Neural cell (in vitro differentiated cells): ENCODE measurements at regions not wholly inside any gene's neighbourhood (a gene's known extent, or its start where the extent isn't known, plus 50 kb on each side); places are given as distances from the start of the nearest gene placed in this dataset.

Experiments used
- H2AFZ ChIP-seq: fragments of 200-600, 300-800 bp; sonication (generic), shearing (Covaris generic); 2 replicates; pipeline ENCODE4 v1.6.0; 2014; ENCODE audit warnings: low read depth, mild to moderate bottlenecking, antibody characterized with exemption, low read length, moderate library complexity
- H3F3A ChIP-seq: fragments of 200-600 bp; shearing (Covaris generic); 2 replicates; pipeline ENCODE4 v1.6.1; 2016; ENCODE audit warnings: mild to moderate bottlenecking, moderate library complexity, mixed read lengths, antibody characterized with exemption, low read length; ENCODE audit not compliant: insufficient read depth, poor library complexity, severe bottlenecking
- H3K27ac ChIP-seq: fragments of 200-600, 300-800 bp; sonication (generic), shearing (Covaris generic); 2 replicates; pipeline ENCODE4 v1.5.1; 2014; ENCODE audit warnings: mild to moderate bottlenecking, low read length, moderate library complexity
- H3K27me3 ChIP-seq: fragments of 300-800, 200-600 bp; sonication (generic), shearing (Covaris generic); 2 replicates; pipeline ENCODE4 v1.6.0; 2014; ENCODE audit warnings: mild to moderate bottlenecking, low read depth, low read length, moderate library complexity; ENCODE audit not compliant: insufficient read depth
- H3K36me3 ChIP-seq: fragments of 300-800, 200-600 bp; sonication (generic), shearing (Covaris generic); 2 replicates; pipeline ENCODE4 v1.5.1; 2014; ENCODE audit warnings: mild to moderate bottlenecking, antibody characterized with exemption, low read length, moderate library complexity; ENCODE audit not compliant: insufficient read depth
- H3K4me2 ChIP-seq: fragments of 300-800, 200-600 bp; sonication (generic), shearing (Covaris generic); 2 replicates; pipeline ENCODE4 v1.6.0; 2014; ENCODE audit warnings: mild to moderate bottlenecking, low read length
- H3K4me3 ChIP-seq: fragments of 300-800, 200-600 bp; sonication (generic), shearing (Covaris generic); 2 replicates; pipeline ENCODE4 v1.5.1; 2014; ENCODE audit warnings: mild to moderate bottlenecking, low read length, moderate library complexity
- H3K79me2 ChIP-seq: fragments of 200-600 bp; shearing (Covaris generic); replicated peaks from 2 replicates; pipeline ENCODE4 v1.6.0; 2014; ENCODE audit warnings: mild to moderate bottlenecking, low read length, moderate library complexity; ENCODE audit not compliant: insufficient read depth
- H3K9ac ChIP-seq: fragments of 300-800, 200-600 bp; sonication (generic), shearing (Covaris generic); 2 replicates; pipeline ENCODE4 v1.6.1; 2016; ENCODE audit warnings: mild to moderate bottlenecking, low read length, mixed read lengths
- H3K9me2 ChIP-seq: fragments of 200-600 bp; shearing (Covaris generic); 2 replicates; pipeline ENCODE4 v1.6.1; 2016; ENCODE audit warnings: mild to moderate bottlenecking, low read length, mixed read lengths; ENCODE audit not compliant: insufficient read depth
- H3K9me3 ChIP-seq: fragments of 200-600, 300-800 bp; sonication (generic), shearing (Covaris generic); 2 replicates; pipeline ENCODE4 v1.6.1; 2016; ENCODE audit warnings: mild to moderate bottlenecking, mixed run types, low read length, moderate library complexity, mixed read lengths
- H4K20me1 ChIP-seq: fragments of 200-600 bp; shearing (Covaris generic); 2 replicates; pipeline ENCODE4 v1.6.1; 2016; ENCODE audit warnings: mild to moderate bottlenecking, mixed run types; ENCODE audit not compliant: insufficient read depth
- EP300 ChIP-seq: fragments of 450-650 bp; conservative IDR thresholded peaks from 2 replicates; pipeline ENCODE4 v1.6.1; 2014; ENCODE audit warnings: antibody characterized with exemption, mild to moderate bottlenecking, moderate library complexity; ENCODE audit not compliant: poor library complexity, severe bottlenecking
- EZH2 ChIP-seq: fragments of 200-600, 300-800 bp; shearing (Covaris generic), sonication (generic); IDR thresholded peaks from 2 replicates; pipeline ENCODE4 v1.6.1; 2014; ENCODE audit warnings: antibody characterized with exemption, low read length, borderline replicate concordance, mild to moderate bottlenecking; ENCODE audit not compliant: insufficient read depth, poor library complexity, severe bottlenecking
- MXI1 ChIP-seq: fragments of 450-650 bp; conservative IDR thresholded peaks from 2 replicates; pipeline ENCODE4 v1.6.1; 2014; ENCODE audit warnings: antibody characterized with exemption, mild to moderate bottlenecking; ENCODE audit not compliant: poor library complexity, severe bottlenecking
- POLR2AphosphoS5 ChIP-seq: IDR thresholded peaks from 2 replicates; pipeline ENCODE4 v1.6.1; 2012
- RAD21 ChIP-seq: fragments of 450-650 bp; conservative IDR thresholded peaks from 2 replicates; pipeline ENCODE4 v1.6.1; 2014; ENCODE audit warnings: antibody characterized with exemption, mild to moderate bottlenecking, moderate library complexity
- SMC3 ChIP-seq: fragments of 450-650 bp; conservative IDR thresholded peaks from 2 replicates; pipeline ENCODE4 v1.6.1; 2014; ENCODE audit warnings: antibody characterized with exemption, mild to moderate bottlenecking, moderate library complexity; ENCODE audit not compliant: poor library complexity
- TAF1 ChIP-seq: IDR thresholded peaks from 2 replicates; pipeline ENCODE4 v1.6.1; 2012; ENCODE audit warnings: low read depth
- TF ChIP-seq, protein P1 (sequence below): fragments of 450-650 bp; IDR thresholded peaks from 2 replicates; pipeline ENCODE4 v1.5.1; 2014; ENCODE audit warnings: antibody characterized with exemption, mild to moderate bottlenecking, moderate library complexity; ENCODE audit not compliant: poor library complexity, severe bottlenecking
- TF ChIP-seq, protein P2 (sequence below): IDR thresholded peaks from 2 replicates; pipeline ENCODE4 v1.6.1; 2012; ENCODE audit warnings: borderline replicate concordance

DNA sequence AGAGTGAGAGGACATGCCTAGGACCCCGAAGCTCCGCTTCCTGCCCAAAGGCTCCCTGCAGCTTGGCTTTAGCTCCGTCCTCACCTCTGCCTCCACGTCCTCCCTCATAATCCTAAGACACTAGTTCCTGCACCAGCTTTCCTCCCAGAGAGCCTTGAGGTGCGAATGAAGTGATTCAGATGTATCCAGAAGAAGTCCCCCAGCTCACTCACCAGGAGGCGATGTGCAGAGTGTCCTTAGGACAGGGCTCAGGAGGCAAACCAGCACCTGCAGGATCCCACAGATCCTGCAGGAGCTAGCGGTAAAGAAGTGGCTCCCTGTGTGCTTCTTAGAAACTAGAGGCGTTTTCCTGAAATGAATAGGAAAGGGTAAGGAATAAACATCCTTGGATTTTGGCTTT, 109.7 kb downstream of the HSPH1 start:
- no peaks in the 10 kb centered on the region for H3K9me3 ChIP-seq
- H3K9ac ChIP-seq, result no peak overlapping the region
- no peak for TF ChIP-seq EP300
- no peak for TF ChIP-seq MXI1
- TF ChIP-seq EZH2, result no peak
- TF ChIP-seq, protein P1, sequence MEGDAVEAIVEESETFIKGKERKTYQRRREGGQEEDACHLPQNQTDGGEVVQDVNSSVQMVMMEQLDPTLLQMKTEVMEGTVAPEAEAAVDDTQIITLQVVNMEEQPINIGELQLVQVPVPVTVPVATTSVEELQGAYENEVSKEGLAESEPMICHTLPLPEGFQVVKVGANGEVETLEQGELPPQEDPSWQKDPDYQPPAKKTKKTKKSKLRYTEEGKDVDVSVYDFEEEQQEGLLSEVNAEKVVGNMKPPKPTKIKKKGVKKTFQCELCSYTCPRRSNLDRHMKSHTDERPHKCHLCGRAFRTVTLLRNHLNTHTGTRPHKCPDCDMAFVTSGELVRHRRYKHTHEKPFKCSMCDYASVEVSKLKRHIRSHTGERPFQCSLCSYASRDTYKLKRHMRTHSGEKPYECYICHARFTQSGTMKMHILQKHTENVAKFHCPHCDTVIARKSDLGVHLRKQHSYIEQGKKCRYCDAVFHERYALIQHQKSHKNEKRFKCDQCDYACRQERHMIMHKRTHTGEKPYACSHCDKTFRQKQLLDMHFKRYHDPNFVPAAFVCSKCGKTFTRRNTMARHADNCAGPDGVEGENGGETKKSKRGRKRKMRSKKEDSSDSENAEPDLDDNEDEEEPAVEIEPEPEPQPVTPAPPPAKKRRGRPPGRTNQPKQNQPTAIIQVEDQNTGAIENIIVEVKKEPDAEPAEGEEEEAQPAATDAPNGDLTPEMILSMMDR, result no peak
- TF ChIP-seq TAF1, result no peak
- no peak for TF ChIP-seq SMC3
- TF ChIP-seq RAD21, result no peak
- TF ChIP-seq, protein P2, sequence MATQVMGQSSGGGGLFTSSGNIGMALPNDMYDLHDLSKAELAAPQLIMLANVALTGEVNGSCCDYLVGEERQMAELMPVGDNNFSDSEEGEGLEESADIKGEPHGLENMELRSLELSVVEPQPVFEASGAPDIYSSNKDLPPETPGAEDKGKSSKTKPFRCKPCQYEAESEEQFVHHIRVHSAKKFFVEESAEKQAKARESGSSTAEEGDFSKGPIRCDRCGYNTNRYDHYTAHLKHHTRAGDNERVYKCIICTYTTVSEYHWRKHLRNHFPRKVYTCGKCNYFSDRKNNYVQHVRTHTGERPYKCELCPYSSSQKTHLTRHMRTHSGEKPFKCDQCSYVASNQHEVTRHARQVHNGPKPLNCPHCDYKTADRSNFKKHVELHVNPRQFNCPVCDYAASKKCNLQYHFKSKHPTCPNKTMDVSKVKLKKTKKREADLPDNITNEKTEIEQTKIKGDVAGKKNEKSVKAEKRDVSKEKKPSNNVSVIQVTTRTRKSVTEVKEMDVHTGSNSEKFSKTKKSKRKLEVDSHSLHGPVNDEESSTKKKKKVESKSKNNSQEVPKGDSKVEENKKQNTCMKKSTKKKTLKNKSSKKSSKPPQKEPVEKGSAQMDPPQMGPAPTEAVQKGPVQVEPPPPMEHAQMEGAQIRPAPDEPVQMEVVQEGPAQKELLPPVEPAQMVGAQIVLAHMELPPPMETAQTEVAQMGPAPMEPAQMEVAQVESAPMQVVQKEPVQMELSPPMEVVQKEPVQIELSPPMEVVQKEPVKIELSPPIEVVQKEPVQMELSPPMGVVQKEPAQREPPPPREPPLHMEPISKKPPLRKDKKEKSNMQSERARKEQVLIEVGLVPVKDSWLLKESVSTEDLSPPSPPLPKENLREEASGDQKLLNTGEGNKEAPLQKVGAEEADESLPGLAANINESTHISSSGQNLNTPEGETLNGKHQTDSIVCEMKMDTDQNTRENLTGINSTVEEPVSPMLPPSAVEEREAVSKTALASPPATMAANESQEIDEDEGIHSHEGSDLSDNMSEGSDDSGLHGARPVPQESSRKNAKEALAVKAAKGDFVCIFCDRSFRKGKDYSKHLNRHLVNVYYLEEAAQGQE, result no peak
- TF ChIP-seq POLR2AphosphoS5, result no peak
- H3F3A ChIP-seq, result no peaks in the 10 kb centered on the region
- H3K27ac ChIP-seq, result no peak overlapping the region
- H3K4me2 ChIP-seq, result no peak overlapping the region
- no peak overlapping the region for H2AFZ ChIP-seq
- no peaks in the 10 kb centered on the region for H3K27me3 ChIP-seq
- H3K79me2 ChIP-seq, result no peaks in the 10 kb centered on the region
- no peaks in the 10 kb centered on the region for H3K9me2 ChIP-seq
- no peaks in the 10 kb centered on the region for H3K36me3 ChIP-seq
- no peak overlapping the region for H3K4me3 ChIP-seq
- H4K20me1 ChIP-seq, result no peaks in the 10 kb centered on the region

DNA sequence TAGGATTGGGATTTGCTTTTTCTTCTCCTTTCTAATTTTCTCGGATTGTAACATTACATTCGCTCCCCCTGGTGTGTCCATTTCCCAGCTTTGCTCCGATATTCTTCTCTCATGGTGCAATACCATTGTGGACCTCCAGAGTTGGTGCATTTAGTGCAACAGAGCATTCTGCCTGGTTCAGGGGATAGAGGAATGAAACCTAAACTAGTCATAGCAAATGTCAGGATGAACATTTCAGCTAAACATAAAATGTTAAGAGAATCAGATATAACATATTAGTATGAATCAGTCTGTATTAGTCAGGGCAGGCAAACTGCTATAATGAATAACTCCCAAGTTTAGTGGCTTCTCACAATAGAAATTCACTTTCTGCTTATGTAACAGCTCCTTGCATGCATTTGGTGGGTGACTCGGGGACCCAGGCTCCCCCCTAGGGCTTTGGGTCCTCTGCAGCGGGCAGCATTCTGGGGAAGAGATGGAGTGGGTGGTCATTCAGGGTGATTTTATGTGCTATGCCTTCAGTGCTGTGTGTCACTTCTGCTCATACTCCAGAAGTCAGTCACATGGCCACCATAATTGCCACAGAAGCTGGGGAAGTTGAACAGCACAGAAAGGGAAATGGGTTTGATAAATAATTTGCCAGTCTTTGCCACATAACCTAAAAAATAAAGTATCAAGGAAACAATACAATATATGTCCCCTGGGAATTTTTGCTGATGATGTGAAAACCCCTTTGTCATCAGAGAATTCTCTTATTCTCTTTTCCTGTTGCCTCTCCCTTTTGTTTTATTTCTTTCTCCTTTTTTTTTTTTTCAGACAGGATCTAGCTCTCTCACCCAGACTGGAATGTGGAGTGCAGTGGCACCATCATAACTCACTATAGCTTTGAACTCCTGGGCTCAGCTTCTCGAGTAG, 111.0 kb downstream of the HSPH1 start:
- no peaks in the 10 kb centered on the region for H3K79me2 ChIP-seq

More for the DNA sequence above, 111.0 kb downstream of the HSPH1 start:
- Histone ChIP-seq H3K9me3 (no peaks in the 10 kb centered on the region), H3F3A (no peaks in the 10 kb centered on the region), H3K27ac (no peak overlapping the region), H3K4me2 (no peak overlapping the region), H3K27me3 (no peaks in the 10 kb centered on the region), H3K4me3 (no peak overlapping the region), H2AFZ (no peak overlapping the region), H3K9ac (no peak overlapping the region), H3K36me3 (no peaks in the 10 kb centered on the region), H4K20me1 (no peaks in the 10 kb centered on the region), H3K9me2 (no peaks in the 10 kb centered on the region)
- TF ChIP-seq EZH2, result no peak
- no peak for TF ChIP-seq POLR2AphosphoS5
- TF ChIP-seq, protein P2, result no peak
- TF ChIP-seq TAF1, result no peak
- TF ChIP-seq MXI1, result no peak
- TF ChIP-seq, protein P1, result peak; percentile 38
